GM13977 (cell line): ENCODE measurements at regions not wholly inside any gene's neighbourhood (a gene's known extent, or its start where the extent isn't known, plus 50 kb on each side); places are given as distances from the start of the nearest gene placed in this dataset.

Experiments
- DNase-seq: peaks from one replicate; pipeline ENCODE4 v3.0.0; 2012; ENCODE audit warnings: low spot score
- CTCF ChIP-seq: IDR thresholded peaks from 2 replicates; pipeline ENCODE4 v1.5.1; 2012; ENCODE audit warnings: mild to moderate bottlenecking, control low read depth; ENCODE audit not compliant: insufficient read depth; ENCODE audit errors: extremely low read depth, missing control alignments
- in situ Hi-C: fragments of 300-500 bp; cut with MboI; formaldehyde crosslinking; loops from one replicate; pipeline ENCODE4 v1.12.0; 2022; ENCODE audit warnings: low sequenced_read_pairs, low pct_unique_long_range_greater_than_20kb, mixed read lengths, inconsistent platforms; ENCODE audit not compliant: unreplicated experiment

- TF ChIP-seq CTCF = no peak
- no peak for DNase-seq
- in situ Hi-C loops = no loop called here
Observed at GRCh38 chr13:110773480-110773879, 60.0 kb downstream of the ING1 start.

- no peak for TF ChIP-seq CTCF
- in situ Hi-C loops = no loop called here
- no peak for DNase-seq
Observed at GRCh38 chr13:110774051-110774450, 60.6 kb downstream of the ING1 start.

- in situ Hi-C loops = no loop called here
- no peak for DNase-seq
- TF ChIP-seq CTCF = no peak
Observed at GRCh38 chr13:110774490-110774889, 61.0 kb downstream of the ING1 start.

GRCh38 chr13:110775576-110775975 is 62.1 kb downstream of the ING1 start:
- no peak for DNase-seq
- in situ Hi-C loops = no loop called here
- TF ChIP-seq CTCF = no peak

- in situ Hi-C loops = no loop called here
- no peak for DNase-seq
- TF ChIP-seq CTCF = no peak
Observed at GRCh38 chr13:110777251-110777820, 63.8 kb downstream of the ING1 start.

GRCh38 chr13:110779022-110779421 is 65.5 kb downstream of the ING1 start:
- TF ChIP-seq CTCF = no peak
- no peak for DNase-seq
- in situ Hi-C loops = no loop called here

- TF ChIP-seq CTCF = no peak
- in situ Hi-C loops = no loop called here
- DNase-seq = no peak
Observed at GRCh38 chr13:110780422-110780821, 66.9 kb downstream of the ING1 start.
